ENCODE measurements at regions not wholly inside any gene's neighbourhood (a gene's known extent, or its start where the extent isn't known, plus 50 kb on each side); places are given as distances from the start of the nearest gene placed in this dataset.

- DNase-seq, result peak in 2 of 3 donors; percentile 54 to 65
Measured at GRCh38 chr21:14869984-14870852, 194.6 kb downstream of the NRIP1 start.

- DNase-seq, result no peak
Measured at GRCh38 chr21:14866859-14867765, 197.7 kb downstream of the NRIP1 start.

- peak; percentile 92 to 95 (median 92) for DNase-seq
Measured at GRCh38 chr21:14864211-14865021, 200.4 kb downstream of the NRIP1 start.

DNA sequence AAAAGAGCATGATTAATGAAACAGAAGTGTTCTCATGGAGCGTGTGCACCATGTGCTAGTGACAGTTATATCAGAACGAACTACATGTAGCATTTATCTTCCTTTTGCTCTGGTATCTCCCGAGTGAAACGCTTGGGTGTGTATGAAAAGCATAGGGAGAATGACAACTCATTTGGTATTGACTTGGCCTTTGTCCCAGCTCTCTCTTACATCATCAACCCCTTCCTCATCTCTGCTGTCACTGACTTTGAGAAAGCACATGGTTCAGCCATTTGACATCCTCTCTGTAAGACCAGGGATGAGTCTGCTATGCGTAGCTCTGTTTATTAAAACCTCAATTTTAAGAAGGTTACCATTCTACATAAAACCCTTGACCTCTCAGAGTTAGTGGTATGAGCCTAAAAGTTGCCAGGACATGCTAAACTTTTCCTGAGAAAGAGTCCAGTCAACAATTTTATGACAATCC is 201.0 kb downstream of the NRIP1 start:
- peak; percentile 68 to 83 (median 75) for DNase-seq

DNA sequence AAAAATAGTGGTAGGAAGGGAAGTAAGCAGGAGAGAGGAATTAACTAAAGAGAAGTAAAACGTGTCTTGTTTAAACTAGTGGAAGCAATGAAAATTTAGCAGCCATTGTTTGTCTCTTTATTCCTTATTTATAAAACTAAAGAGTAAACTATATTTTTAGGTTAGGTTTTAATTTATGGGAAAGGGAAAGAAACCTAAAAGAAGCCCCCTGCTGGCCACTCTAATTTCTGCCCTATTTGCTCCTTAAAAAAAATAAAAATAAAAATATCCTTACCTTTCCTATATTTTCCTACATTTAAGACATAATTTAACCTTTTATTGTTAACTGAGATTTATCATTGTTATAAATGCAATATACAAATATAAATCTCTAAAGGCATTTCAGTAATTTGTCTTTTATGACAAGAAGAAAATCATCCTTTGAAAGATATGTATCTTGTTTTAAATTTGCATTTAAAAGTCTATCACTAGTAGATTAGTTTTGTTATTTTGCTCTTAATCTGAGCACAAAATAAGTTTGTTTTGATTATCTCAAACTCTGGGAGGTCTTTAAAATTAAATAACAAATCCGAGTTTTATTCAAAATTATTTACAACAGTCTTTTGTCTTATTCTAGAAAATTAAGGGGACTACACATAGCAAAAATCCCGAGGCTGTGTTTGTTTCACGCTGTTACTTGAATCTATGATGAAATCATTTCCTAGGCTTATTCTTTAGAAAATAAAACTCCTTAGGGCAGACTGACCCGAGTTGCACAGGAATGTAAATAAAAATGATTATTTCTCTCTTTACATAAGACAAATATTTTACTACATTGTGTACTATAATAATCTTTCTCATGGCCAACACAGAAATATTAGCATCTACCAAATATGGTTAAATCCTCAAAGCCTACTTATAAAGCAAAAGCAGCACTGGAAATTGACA is 201.7 kb downstream of the NRIP1 start:
- DNase-seq, result peak; percentile 27 to 56 (median 45)

DNA sequence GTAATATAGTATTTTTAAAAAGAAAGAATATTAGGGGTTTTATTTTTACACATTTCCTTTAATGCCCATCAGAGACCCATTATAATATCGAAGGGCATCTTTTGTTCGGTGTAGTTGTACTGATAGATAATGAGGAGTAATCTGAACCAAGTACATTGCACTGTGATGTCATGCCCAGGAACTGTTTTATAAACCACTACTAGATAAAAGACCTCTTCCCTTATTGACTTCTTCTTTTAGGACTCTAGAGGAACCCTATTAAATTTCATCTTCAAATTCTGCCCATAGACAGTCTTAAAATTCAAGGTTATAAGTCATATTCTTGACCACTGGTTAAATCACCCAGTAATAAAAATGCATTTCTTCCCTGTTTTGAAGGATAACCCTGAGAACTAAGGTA is 206.5 kb downstream of the NRIP1 start:
- peak in 2 of 3 donors; percentile 31 to 43 for DNase-seq

GRCh38 chr21:14857529-14857928 is 207.3 kb downstream of the NRIP1 start:
- DNase-seq, result peak; percentile 30 to 67 (median 40)

DNA sequence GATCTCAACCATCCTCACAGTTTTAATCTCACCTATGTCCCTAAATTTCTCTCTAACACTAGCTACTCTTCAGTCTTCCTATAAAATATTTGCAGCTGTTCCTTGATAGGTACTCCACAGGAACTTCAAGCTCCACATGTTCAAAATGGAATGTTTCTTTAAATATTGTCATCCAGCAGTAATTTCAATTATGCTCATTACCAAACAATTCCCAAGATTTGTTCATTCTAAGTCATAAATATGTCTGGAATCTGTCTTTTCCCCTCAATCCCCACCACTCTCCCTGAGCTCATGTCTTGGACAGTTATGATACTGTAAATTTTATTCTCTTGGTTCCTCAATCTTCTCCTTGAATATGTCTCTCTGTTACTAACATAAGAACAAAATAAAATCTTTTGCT is 214.4 kb downstream of the NRIP1 start:
- DNase-seq, result no peak

DNA sequence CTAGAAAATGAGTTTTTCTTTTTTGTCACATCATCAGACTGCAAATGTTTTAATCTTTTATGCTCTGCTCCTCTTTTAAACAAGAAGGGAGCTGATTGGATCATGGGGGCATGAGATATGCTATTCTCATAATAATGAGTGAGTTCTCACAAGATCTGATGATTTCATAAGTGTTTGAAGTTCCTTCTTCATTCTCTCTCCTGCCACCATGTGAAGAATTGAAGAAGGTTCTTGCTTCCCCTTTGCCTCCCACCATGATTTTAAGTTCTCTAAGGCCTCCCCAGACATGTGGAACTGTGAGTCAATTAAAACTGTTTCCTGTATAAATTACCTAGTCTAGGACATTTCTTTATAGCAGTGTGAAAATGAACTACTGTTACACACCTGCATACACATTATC is 218.2 kb downstream of the NRIP1 start:
- peak; percentile 47 to 73 (median 67) for DNase-seq

GRCh38 chr21:14844001-14844400 is 220.8 kb downstream of the NRIP1 start:
- DNase-seq, result no peak

- no peak for DNase-seq
Measured at GRCh38 chr21:14842601-14843000, 222.2 kb downstream of the NRIP1 start.

DNA sequence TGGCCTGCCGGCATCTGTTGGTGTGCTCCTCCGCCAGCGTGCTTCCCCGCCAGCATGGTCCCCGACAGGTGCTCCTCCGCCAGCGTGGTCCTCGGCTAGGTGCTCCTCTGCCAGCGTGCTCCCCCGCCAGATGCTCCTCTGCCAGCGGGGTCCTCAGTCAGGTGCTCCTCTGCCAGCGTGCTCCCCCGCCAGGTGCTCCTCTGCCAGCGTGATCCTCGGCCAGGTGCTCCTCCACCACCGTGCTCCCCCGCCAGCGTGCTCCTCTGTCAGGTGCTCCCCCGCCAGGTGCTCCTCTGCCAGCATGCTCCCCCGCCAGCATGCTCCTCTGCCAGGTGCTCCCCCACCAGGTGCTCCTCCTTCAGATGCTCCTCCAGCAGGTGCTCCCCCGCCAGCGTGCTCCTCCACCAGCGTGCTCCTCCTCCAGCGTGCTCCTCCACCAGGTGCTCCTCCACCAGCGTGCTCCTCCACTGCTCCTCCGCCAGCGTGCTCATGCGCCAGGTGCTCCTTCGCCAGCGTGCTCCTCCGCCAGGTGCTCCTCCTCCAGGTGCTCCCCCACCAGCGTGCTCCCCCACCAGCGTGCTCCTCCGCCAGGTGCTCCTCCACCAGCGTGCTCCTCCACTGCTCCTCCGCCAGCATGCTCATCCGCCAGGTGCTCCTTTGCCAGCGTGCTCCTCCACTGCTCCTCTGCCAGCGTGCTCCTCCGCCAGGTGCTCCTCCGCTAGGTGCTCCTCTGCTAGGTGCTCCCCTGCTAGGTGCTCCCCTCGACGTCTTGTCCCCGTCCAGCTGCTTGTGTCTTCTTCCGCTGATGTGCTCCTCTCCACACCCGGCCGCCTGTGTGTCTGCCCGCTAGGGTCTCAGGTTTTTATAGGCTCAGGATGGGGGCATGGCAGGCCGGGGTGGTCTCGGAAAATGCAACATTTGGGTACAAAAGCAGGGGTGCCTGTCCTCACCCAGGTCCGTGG is 223.0 kb downstream of the NRIP1 start:
- DNase-seq, result no peak

DNA sequence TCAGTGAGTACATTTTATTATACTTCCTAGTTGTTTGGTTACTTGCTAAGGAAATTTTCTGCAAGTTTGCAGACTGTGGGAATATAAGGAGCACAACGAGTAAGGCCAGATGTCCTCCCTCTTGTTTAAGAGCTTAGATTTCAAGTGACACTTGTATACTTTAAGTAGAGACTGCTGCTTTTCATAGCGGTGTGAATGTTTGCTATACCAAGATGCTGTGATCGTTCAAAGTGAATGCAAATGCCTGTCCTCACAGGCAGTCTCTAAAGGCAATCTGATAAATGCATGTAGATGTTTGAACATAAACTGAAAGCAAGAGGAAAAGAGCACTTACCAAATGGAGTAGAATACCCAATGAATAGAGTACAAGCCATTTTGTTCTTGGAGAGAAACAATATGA is 226.4 kb downstream of the NRIP1 start:
- DNase-seq, result no peak

DNA sequence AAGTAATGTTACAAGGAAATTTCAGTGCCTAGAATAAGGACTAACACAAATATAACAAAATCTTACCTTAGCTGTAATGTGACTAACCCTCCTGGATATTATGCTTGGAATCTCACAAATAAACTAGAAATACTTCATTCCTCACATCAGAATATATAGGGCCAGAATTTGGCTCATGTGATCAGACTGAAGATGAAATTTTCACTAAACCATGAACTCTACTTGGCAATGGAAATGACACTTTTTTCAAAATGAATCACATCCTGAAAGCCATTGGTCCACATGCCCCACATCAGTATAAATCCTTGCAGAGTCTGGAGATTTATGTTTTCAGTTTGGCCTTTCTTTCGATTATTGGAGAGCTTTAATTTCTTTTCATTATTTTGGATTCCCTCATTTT is 227.8 kb downstream of the NRIP1 start:
- DNase-seq, result peak in 1 of 3 donors; percentile 10

GRCh38 chr21:14833666-14834351 is 231.0 kb downstream of the NRIP1 start:
- peak in 2 of 3 donors; percentile 27 to 35 for DNase-seq

GRCh38 chr21:14833241-14833640 is 231.6 kb downstream of the NRIP1 start:
- DNase-seq, result peak in 2 of 3 donors; percentile 7 to 24

DNA sequence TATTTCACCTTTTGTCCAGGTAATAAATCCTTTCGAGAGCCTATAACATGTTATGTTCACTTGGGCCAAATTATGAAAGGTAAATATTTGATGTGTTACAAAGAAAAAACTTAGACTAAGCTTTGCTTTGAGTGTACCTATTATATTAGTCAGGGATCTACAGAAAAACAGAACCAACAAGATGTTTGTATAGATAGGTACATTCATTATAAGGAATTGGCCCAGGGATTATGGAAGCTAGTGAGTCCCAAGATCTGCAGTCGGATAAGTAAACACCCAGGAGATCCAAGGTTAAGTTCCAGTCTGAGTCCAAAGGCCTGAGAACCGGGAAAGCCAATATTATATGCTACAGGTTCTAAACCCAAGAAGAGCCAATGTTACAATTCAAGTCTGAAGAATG is 234.5 kb downstream of the NRIP1 start:
- no peak for DNase-seq

DNA sequence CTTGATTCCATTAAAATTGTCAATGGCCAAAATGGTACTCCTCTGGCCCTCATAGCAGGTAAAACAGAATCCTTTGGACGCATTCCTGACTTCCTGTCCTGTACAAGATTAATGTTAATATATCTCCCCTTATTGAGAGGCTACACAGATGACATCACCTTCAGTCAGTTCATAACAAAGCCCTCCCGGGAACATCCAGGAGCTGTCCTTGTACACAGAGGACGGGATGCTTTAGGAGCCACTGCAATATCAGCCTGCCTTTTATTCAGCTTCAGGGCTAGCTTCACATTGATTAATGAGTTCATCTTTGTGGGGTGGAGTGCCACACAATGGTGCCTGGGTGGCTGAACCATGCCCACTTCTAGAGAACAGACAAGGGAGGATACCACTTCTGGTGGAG is 235.1 kb downstream of the NRIP1 start:
- DNase-seq, result no peak

DNA sequence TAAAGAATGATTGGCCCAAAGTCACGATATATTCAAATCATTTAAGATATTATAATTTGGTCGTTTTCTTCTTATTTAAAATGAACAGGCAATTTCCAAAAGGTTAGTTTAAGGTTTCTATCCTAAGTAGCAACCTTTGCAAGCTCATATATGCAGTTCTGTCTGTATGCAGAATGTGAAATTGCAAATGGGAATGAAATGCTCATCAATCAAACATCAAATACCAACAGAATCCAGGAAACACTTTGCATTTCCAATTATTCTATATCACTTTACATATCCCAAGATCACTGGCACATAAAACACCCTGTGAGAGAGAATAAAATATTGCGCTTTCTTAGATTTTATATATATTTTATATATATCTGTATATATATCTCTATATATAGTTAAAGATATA is 237.3 kb downstream of the NRIP1 start:
- DNase-seq, result no peak

- no peak for DNase-seq
Measured at GRCh38 chr21:14826630-14827029, 238.2 kb downstream of the NRIP1 start.

Data from suppressor macrophage treated with lipopolysaccharide for 1 hour (primary cell).